GM23338 (cell line): ENCODE measurements at regions not wholly inside any gene's neighbourhood (a gene's known extent, or its start where the extent isn't known, plus 50 kb on each side); places are given as distances from the start of the nearest gene placed in this dataset.

Experiments
- CREB1 ChIP-seq: fragments of 250-450 bp; sonication (Bioruptor Pico); IDR thresholded peaks from 2 replicates; pipeline ENCODE4 v1.5.0; 2020; ENCODE audit warnings: low read depth, mild to moderate bottlenecking, moderate library complexity
- EZH2 ChIP-seq: fragments of 200-600 bp; sonication (generic); IDR thresholded peaks from one replicate; pipeline ENCODE4 v1.8.0; 2017; ENCODE audit warnings: antibody characterized with exemption, mild to moderate bottlenecking, low read depth; ENCODE audit not compliant: unreplicated experiment
- EZH2phosphoT487 ChIP-seq: fragments of 200-600 bp; sonication (generic); IDR thresholded peaks from one replicate; pipeline ENCODE4 v1.8.1; 2018; ENCODE audit warnings: antibody characterized with exemption; ENCODE audit not compliant: unreplicated experiment
- JUNB ChIP-seq: IDR thresholded peaks from one replicate; pipeline ENCODE4 v1.6.1; 2016; ENCODE audit warnings: antibody characterized with exemption; ENCODE audit not compliant: unreplicated experiment
- NANOG ChIP-seq: IDR thresholded peaks from 2 replicates; pipeline ENCODE4 v1.6.1; 2016; ENCODE audit warnings: antibody characterized with exemption, borderline replicate concordance
- POLR2AphosphoS5 ChIP-seq: IDR thresholded peaks from 2 replicates; pipeline ENCODE4 v1.6.1; 2016; ENCODE audit warnings: antibody characterized with exemption, low read depth
- STAT1 ChIP-seq: IDR thresholded peaks from one replicate; pipeline ENCODE4 v1.6.1; 2016; ENCODE audit warnings: antibody characterized with exemption; ENCODE audit not compliant: unreplicated experiment
- ZNF114 ChIP-seq: fragments of 250-450 bp; sonication (Bioruptor Pico); IDR thresholded peaks from 2 replicates; pipeline ENCODE4 v1.5.0; 2020; ENCODE audit warnings: mild to moderate bottlenecking, moderate library complexity
- ZNF331 ChIP-seq: fragments of 250-450 bp; sonication (Bioruptor Pico); IDR thresholded peaks from 2 replicates; pipeline ENCODE4 v1.5.0; 2020; ENCODE audit warnings: low read depth, mild to moderate bottlenecking, moderate library complexity
- TF ChIP-seq, protein P1 (sequence below), 2 experiments: fragments of 200-600 bp in 1 of 2; sonication (generic) in 1 of 2; conservative IDR thresholded peaks; 2 replicates each; pipeline versions ENCODE4 v1.5.1 to v1.6.1; 2016 to 2017; ENCODE audit warnings: antibody characterized with exemption in 2 of 2, low read depth in 2 of 2, mild to moderate bottlenecking in 2 of 2, moderate library complexity in 1 of 2
- TF ChIP-seq, protein P2 (sequence below): IDR thresholded peaks from 2 replicates; pipeline ENCODE4 v1.6.1; 2016; ENCODE audit warnings: antibody characterized with exemption
- TF ChIP-seq, protein P3 (sequence below): IDR thresholded peaks from one replicate; pipeline ENCODE4 v1.6.1; 2018; ENCODE audit warnings: antibody characterized with exemption; ENCODE audit not compliant: unreplicated experiment
- TF ChIP-seq, protein P4 (sequence below): fragments of 250-450 bp; sonication (Bioruptor Pico); IDR thresholded peaks from 2 replicates; pipeline ENCODE4 v1.5.0; 2020; ENCODE audit warnings: mild to moderate bottlenecking, moderate library complexity

DNA sequence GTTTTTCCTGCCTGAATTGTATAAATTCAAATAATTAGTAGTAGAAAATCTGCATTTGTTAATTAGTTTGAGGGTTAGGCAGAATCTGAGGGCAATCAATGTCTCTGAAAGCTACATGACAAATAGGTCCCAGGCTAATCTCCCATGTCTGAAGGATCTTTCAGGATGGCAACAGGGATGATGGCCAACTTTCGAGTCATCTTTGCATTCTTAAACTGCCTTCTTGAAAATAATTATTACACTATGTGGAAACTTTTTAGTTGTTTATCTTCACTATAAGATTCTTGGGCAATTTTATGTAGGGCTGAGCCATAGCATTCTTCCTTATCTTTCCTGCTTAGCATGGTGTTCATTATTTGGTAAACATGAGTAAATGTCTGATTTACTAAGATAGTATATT, 490.3 kb upstream of the EPHA5 start:
- TF ChIP-seq POLR2AphosphoS5 (no peak), EZH2phosphoT487 (no peak), STAT1 (no peak), EZH2 (no peak), JUNB (no peak), CREB1 (CRISPR knock-in tag) (no peak), ZNF114 (CRISPR knock-in tag) (no peak), NANOG (no peak), ZNF331 (CRISPR knock-in tag) (no peak)
- TF ChIP-seq, protein P1, sequence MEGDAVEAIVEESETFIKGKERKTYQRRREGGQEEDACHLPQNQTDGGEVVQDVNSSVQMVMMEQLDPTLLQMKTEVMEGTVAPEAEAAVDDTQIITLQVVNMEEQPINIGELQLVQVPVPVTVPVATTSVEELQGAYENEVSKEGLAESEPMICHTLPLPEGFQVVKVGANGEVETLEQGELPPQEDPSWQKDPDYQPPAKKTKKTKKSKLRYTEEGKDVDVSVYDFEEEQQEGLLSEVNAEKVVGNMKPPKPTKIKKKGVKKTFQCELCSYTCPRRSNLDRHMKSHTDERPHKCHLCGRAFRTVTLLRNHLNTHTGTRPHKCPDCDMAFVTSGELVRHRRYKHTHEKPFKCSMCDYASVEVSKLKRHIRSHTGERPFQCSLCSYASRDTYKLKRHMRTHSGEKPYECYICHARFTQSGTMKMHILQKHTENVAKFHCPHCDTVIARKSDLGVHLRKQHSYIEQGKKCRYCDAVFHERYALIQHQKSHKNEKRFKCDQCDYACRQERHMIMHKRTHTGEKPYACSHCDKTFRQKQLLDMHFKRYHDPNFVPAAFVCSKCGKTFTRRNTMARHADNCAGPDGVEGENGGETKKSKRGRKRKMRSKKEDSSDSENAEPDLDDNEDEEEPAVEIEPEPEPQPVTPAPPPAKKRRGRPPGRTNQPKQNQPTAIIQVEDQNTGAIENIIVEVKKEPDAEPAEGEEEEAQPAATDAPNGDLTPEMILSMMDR (conservative IDR thresholded peaks at IDR 0.05; ENCODE audit: low read depth in 2 of 2) = no peak
- TF ChIP-seq, protein P2, sequence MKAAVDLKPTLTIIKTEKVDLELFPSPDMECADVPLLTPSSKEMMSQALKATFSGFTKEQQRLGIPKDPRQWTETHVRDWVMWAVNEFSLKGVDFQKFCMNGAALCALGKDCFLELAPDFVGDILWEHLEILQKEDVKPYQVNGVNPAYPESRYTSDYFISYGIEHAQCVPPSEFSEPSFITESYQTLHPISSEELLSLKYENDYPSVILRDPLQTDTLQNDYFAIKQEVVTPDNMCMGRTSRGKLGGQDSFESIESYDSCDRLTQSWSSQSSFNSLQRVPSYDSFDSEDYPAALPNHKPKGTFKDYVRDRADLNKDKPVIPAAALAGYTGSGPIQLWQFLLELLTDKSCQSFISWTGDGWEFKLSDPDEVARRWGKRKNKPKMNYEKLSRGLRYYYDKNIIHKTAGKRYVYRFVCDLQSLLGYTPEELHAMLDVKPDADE = no peak
- TF ChIP-seq, protein P3, sequence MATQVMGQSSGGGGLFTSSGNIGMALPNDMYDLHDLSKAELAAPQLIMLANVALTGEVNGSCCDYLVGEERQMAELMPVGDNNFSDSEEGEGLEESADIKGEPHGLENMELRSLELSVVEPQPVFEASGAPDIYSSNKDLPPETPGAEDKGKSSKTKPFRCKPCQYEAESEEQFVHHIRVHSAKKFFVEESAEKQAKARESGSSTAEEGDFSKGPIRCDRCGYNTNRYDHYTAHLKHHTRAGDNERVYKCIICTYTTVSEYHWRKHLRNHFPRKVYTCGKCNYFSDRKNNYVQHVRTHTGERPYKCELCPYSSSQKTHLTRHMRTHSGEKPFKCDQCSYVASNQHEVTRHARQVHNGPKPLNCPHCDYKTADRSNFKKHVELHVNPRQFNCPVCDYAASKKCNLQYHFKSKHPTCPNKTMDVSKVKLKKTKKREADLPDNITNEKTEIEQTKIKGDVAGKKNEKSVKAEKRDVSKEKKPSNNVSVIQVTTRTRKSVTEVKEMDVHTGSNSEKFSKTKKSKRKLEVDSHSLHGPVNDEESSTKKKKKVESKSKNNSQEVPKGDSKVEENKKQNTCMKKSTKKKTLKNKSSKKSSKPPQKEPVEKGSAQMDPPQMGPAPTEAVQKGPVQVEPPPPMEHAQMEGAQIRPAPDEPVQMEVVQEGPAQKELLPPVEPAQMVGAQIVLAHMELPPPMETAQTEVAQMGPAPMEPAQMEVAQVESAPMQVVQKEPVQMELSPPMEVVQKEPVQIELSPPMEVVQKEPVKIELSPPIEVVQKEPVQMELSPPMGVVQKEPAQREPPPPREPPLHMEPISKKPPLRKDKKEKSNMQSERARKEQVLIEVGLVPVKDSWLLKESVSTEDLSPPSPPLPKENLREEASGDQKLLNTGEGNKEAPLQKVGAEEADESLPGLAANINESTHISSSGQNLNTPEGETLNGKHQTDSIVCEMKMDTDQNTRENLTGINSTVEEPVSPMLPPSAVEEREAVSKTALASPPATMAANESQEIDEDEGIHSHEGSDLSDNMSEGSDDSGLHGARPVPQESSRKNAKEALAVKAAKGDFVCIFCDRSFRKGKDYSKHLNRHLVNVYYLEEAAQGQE = no peak
- TF ChIP-seq, protein P4, sequence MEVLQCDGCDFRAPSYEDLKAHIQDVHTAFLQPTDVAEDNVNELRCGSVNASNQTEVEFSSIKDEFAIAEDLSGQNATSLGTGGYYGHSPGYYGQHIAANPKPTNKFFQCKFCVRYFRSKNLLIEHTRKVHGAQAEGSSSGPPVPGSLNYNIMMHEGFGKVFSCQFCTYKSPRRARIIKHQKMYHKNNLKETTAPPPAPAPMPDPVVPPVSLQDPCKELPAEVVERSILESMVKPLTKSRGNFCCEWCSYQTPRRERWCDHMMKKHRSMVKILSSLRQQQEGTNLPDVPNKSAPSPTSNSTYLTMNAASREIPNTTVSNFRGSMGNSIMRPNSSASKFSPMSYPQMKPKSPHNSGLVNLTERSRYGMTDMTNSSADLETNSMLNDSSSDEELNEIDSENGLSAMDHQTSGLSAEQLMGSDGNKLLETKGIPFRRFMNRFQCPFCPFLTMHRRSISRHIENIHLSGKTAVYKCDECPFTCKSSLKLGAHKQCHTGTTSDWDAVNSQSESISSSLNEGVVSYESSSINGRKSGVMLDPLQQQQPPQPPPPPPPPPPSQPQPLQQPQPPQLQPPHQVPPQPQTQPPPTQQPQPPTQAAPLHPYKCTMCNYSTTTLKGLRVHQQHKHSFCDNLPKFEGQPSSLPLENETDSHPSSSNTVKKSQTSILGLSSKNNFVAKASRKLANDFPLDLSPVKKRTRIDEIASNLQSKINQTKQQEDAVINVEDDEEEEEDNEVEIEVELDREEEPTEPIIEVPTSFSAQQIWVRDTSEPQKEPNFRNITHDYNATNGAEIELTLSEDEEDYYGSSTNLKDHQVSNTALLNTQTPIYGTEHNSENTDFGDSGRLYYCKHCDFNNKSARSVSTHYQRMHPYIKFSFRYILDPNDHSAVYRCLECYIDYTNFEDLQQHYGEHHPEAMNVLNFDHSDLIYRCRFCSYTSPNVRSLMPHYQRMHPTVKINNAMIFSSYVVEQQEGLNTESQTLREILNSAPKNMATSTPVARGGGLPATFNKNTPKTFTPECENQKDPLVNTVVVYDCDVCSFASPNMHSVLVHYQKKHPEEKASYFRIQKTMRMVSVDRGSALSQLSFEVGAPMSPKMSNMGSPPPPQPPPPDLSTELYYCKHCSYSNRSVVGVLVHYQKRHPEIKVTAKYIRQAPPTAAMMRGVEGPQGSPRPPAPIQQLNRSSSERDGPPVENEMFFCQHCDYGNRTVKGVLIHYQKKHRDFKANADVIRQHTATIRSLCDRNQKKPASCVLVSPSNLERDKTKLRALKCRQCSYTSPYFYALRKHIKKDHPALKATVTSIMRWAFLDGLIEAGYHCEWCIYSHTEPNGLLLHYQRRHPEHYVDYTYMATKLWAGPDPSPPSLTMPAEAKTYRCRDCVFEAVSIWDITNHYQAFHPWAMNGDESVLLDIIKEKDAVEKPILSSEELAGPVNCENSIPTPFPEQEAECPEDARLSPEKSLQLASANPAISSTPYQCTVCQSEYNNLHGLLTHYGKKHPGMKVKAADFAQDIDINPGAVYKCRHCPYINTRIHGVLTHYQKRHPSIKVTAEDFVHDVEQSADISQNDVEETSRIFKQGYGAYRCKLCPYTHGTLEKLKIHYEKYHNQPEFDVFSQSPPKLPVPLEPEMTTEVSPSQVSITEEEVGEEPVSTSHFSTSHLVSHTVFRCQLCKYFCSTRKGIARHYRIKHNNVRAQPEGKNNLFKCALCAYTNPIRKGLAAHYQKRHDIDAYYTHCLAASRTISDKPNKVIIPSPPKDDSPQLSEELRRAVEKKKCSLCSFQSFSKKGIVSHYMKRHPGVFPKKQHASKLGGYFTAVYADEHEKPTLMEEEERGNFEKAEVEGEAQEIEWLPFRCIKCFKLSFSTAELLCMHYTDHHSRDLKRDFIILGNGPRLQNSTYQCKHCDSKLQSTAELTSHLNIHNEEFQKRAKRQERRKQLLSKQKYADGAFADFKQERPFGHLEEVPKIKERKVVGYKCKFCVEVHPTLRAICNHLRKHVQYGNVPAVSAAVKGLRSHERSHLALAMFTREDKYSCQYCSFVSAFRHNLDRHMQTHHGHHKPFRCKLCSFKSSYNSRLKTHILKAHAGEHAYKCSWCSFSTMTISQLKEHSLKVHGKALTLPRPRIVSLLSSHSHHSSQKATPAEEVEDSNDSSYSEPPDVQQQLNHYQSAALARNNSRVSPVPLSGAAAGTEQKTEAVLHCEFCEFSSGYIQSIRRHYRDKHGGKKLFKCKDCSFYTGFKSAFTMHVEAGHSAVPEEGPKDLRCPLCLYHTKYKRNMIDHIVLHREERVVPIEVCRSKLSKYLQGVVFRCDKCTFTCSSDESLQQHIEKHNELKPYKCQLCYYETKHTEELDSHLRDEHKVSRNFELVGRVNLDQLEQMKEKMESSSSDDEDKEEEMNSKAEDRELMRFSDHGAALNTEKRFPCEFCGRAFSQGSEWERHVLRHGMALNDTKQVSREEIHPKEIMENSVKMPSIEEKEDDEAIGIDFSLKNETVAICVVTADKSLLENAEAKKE = no peak
